Duodenal mucosa (tissue), 2 donors: ENCODE measurements at regions not wholly inside any gene's neighbourhood (a gene's known extent, or its start where the extent isn't known, plus 50 kb on each side); places are given as distances from the start of the nearest gene placed in this dataset.

Source experiments
- H3K27ac ChIP-seq: one replicate; pipeline ENCODE4 v1.7.0; 2013; ENCODE audit warnings: low read depth, low read length
- H3K27me3 ChIP-seq, 2 donors: one replicate each; pipeline ENCODE4 v1.7.0; 2013; ENCODE audit warnings: low read length in 2 of 2, control low read depth in 1 of 2; ENCODE audit not compliant: insufficient read depth in 2 of 2, control insufficient read depth in 1 of 2
- H3K36me3 ChIP-seq, 2 donors: one replicate each; pipeline ENCODE4 v1.7.0; 2013; ENCODE audit warnings: low read length in 2 of 2, control low read depth in 1 of 2; ENCODE audit not compliant: insufficient read depth in 2 of 2, control insufficient read depth in 1 of 2
- H3K4me1 ChIP-seq, 2 donors: one replicate each; pipeline ENCODE4 v1.7.0; 2013; ENCODE audit warnings: low read length in 2 of 2, control low read depth in 1 of 2; ENCODE audit not compliant: insufficient read depth in 2 of 2, control insufficient read depth in 1 of 2
- H3K4me3 ChIP-seq, 2 donors: one replicate each; pipeline ENCODE4 v1.7.0; 2013; ENCODE audit warnings: low read length in 2 of 2, low read depth in 1 of 2
- H3K9ac ChIP-seq, 2 donors: one replicate each; pipeline ENCODE4 v1.7.0; 2013; ENCODE audit warnings: low read length in 2 of 2, low read depth in 1 of 2
- H3K9me3 ChIP-seq, 2 donors: one replicate each; pipeline ENCODE4 v1.7.0; 2013; ENCODE audit warnings: low read length in 2 of 2, control low read depth in 1 of 2; ENCODE audit not compliant: control insufficient read depth in 1 of 2

DNA sequence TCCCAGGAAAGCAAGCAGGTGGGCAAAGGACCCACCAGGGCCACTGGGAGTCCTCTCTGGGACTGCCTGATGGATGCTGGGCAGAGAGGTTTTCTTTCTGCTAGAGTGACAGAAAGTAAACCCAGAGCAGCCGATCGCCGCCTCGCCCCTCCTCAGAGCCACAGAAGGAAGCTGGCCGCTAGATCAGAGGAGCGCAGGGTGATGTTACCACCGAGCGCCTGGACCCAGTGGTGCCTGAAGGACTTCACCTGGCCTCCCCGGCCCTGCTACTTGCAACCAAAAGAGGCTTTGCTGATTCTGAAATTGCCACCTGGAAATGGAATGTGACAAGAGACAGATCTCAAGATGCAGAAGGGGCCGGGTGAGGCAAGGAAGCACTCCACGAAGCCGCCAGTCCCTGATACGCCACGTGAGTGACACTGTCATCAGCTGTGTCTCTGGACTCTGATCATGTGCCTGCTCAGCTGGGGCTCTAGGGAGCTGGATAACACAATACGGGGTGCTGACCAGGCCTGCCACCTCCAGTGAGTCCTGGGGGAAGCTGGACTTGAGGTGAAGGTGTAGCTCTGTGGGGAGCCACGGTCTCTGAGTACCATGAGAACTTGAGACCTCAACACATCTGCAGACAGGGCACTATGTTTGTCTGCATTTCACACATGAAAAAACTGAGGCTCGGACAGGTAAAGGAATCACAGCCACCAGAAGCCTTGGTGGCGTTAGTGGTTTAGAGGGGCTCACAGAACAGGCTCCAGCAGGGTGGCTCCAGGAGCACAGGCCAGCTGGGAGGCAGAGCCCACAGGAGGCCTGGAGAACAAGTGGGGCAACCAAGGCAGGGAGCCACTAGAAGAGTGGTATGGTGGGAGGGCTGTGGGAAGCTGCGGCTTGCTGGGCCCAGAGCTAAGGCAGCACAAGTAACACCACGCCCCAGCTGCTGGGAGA is 137.9 kb upstream of the PRR20G start:
- H3K4me1 ChIP-seq = peaks cover 0 to 3% of the 10 kb centered on the region in 2 donors
- H3K36me3 ChIP-seq = no peaks in the 10 kb centered on the region
- H3K27me3 ChIP-seq = peaks cover 31% of the 10 kb centered on the region in 2 donors
- no peak overlapping the region for H3K9ac ChIP-seq
- H3K9me3 ChIP-seq = no peaks in the 10 kb centered on the region
- no peak overlapping the region for H3K27ac ChIP-seq
- no peak overlapping the region for H3K4me3 ChIP-seq

DNA sequence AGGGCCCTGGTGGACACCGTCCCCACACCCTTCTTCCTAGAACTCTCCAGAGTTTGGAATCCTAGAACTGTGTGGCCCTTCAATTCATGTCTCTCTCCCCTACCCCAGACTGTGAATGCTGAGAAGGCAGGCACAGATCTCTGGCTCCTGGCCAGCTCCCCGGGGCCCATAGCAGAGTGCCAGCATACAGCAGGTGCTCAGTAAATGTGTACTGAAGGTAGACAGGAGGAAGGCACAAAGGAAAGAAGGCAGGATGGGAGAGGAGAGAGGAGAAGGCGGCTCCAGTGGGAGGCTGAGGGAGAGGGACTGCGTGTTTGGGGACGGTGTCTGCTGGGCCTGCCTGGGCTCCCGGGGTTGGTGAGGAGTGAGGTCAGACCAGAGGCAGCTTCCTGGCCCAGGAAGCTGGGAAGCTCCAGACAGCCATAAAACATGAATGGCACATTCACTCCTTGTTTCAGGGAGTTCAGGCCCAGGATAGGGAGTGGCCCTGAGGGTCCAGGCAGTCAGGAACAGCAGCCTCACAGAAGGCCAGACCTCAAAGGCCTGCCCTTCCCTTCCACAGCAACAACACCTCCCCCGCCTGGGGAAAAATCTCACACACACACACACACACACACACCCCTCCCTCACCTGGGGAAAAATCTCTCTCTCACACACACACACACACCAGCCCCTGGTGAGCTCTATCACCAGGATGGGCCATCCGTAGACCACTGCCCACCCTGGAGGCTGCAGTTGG is 137.1 kb upstream of the PRR20G start:
- no peak overlapping the region for H3K27ac ChIP-seq
- peaks cover 0 to 3% of the 10 kb centered on the region in 2 donors for H3K4me1 ChIP-seq
- H3K9ac ChIP-seq = no peak overlapping the region
- no peak overlapping the region for H3K4me3 ChIP-seq
- no peaks in the 10 kb centered on the region for H3K9me3 ChIP-seq
- no peaks in the 10 kb centered on the region for H3K36me3 ChIP-seq
- peaks cover 33 to 36% of the 10 kb centered on the region in 2 donors for H3K27me3 ChIP-seq

DNA sequence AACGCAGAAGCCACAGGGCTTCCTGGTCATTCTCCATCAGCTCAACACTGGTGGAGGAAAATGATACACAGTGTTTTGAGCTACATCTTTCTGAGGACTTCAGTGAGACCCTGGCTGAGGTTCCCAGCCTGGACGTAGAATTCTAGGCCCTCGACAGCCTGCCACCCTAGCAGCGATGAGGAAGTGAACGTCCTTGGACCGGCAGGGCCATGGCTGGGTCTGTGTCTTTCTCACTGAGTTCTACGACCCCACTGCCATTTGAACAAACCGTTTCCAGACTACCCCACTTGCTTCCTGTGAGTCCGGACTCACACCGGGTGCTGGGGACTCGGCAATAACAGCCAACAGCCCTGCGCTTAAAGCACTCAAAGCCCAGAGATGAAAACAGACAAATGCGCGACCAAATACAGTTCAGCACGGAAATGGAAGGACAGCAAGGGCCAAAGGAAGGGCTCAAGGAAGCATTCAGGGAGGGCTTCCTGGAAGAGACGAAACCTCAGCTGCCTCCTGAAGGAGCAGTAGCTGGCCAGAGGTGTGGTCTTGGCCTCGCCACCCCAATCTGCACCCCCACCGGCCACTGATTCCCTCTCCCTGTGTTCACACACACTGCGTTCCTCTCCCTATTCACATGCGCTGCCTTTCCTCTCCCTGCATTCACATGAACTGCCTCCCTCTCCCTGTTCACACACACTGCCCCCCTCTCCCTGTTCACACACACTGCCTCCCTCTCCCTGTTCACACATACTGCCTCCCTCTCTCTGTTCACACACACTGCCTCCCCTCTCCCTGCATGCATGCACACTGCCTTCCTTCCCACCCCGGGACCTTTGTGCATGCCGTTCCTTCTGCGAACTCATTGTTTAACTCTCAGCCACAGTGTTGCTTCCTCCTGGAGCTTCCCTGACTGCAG is 136.3 kb upstream of the PRR20G start:
- Histone ChIP-seq H3K27ac (no peak overlapping the region), H3K4me1 (peaks cover 0 to 3% of the 10 kb centered on the region in 2 donors), H3K27me3 (peaks cover 35 to 39% of the 10 kb centered on the region in 2 donors), H3K36me3 (no peaks in the 10 kb centered on the region), H3K9me3 (no peaks in the 10 kb centered on the region), H3K9ac (no peak overlapping the region), H3K4me3 (no peak overlapping the region)

GRCh38 chr3:127422663-127423375 is 135.0 kb upstream of the PRR20G start:
- Histone ChIP-seq H3K9ac (no peak overlapping the region), H3K27ac (no peak overlapping the region), H3K4me3 (no peak overlapping the region), H3K36me3 (no peaks in the 10 kb centered on the region), H3K9me3 (no peaks in the 10 kb centered on the region), H3K27me3 (peaks cover 37 to 45% of the 10 kb centered on the region in 2 donors), H3K4me1 (peaks cover 0 to 3% of the 10 kb centered on the region in 2 donors)

DNA sequence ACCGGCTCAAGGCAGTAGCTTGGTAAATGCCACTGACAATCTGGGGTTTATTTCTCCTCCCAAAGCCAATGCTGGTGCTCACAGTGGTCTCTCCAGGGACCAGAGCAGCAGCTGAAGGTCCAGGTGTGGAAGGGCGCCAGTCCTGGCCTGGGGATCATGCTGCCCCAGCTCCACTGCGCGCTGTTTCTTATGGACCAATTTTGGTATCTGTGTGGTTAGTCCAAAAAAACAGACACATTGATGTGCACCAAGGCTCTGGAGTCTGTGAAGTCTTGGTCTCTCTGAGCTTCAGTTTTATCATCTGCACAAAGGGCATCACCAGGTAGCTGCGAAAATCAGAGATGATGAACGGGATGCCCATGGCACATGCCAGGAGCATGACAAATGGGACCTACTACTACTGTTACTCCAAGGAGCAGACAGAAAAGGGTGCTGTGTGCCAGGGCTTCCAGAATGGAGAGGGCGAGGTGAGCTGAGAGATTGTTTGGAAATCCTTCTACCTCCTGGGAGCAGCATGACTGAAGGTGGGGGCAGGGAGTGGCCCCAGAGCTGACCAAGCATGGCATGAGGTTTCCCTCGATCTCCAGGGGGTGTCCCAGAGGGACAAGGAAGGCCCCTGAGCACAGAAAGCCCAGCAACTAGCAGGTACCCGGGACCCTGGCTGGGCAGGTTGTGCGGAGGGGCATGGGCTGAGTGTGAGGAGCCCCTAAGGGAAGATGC is 134.3 kb upstream of the PRR20G start:
- Histone ChIP-seq H3K4me3 (no peak overlapping the region), H3K9me3 (no peaks in the 10 kb centered on the region), H3K36me3 (no peaks in the 10 kb centered on the region), H3K27ac (no peak overlapping the region), H3K9ac (no peak overlapping the region), H3K4me1 (peaks cover 0 to 3% of the 10 kb centered on the region in 2 donors), H3K27me3 (peaks cover 39 to 45% of the 10 kb centered on the region in 2 donors)

- Histone ChIP-seq H3K27me3 (peaks cover 30 to 42% of the 10 kb centered on the region in 2 donors), H3K9ac (no peak overlapping the region), H3K9me3 (no peaks in the 10 kb centered on the region), H3K4me3 (no peak overlapping the region), H3K27ac (no peak overlapping the region), H3K4me1 (no peaks in the 10 kb centered on the region), H3K36me3 (no peaks in the 10 kb centered on the region)
Measured at GRCh38 chr3:127420829-127421228, 133.0 kb upstream of the PRR20G start.

DNA sequence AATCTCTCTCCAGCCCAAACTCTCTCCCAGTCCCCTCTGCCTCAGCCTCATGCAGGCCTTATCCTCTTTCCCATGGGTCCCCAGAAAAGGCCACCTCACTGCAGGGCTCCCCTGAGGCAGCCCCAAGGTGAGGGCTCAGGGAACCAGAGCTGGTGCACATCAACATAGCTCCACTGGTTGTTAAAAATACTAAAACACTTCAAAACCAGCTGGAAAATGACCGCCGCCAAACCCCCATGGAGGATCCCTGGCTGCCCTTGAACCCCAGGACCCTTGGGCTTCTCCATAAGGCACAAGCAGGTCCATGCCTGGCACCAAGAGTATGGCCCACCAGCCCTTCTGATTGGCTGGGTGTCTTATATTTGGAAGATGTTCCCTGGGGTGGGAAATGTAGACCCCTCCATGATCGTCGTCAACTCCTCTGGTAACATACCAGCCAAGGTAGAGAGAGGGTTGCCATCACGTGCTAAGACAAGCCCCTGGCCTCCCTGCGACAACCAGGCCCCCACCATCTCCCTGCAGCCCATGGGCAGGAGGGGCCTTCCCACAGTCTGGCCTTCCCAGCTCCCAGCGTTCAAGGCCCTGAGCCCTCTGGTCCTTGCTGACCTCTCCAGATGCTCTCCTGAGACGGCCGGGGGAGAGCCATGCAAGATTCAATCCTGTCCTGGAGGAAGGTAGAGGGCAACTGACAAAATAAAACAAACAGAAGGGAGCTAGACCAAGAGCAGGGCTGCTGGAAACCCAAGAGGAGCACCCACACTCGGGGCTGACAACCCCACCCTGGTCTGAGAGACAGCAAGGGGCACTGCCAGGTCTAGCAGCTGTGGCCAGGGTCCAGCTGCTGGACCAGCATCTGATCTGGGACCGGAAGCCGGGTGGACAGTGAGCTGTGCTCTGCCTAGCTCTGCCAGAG is 132.1 kb upstream of the PRR20G start:
- Histone ChIP-seq H3K27ac (no peak overlapping the region), H3K36me3 (no peaks in the 10 kb centered on the region), H3K9me3 (no peaks in the 10 kb centered on the region), H3K4me3 (no peak overlapping the region), H3K9ac (no peak overlapping the region), H3K27me3 (peaks cover 30 to 41% of the 10 kb centered on the region in 2 donors), H3K4me1 (no peaks in the 10 kb centered on the region)

GRCh38 chr3:127419182-127419581 is 131.3 kb upstream of the PRR20G start:
- Histone ChIP-seq H3K9me3 (no peaks in the 10 kb centered on the region), H3K36me3 (no peaks in the 10 kb centered on the region), H3K4me1 (no peaks in the 10 kb centered on the region), H3K27me3 (peaks cover 24 to 37% of the 10 kb centered on the region in 2 donors), H3K9ac (no peak overlapping the region), H3K4me3 (no peak overlapping the region), H3K27ac (no peak overlapping the region)
